Neuronal stem cell (in vitro differentiated cells): ENCODE measurements at regions not wholly inside any gene's neighbourhood (a gene's known extent, or its start where the extent isn't known, plus 50 kb on each side); places are given as distances from the start of the nearest gene placed in this dataset.

Experiments used
- DNase-seq: peaks from one replicate; pipeline ENCODE4 v3.0.0-alpha.2; 2013; ENCODE audit warnings: low spot score
- H2AFZ ChIP-seq: one replicate; pipeline ENCODE4 v1.6.1; 2013; ENCODE audit warnings: mild to moderate bottlenecking, low read length, inconsistent platforms
- H2AK5ac ChIP-seq: 2 replicates; pipeline ENCODE4 v1.6.1; 2013; ENCODE audit warnings: low read depth, mild to moderate bottlenecking, inconsistent platforms, low read length, moderate library complexity, mixed read lengths
- H2BK120ac ChIP-seq: 2 replicates; pipeline ENCODE4 v1.6.1; 2013; ENCODE audit warnings: low read depth, mild to moderate bottlenecking, inconsistent platforms, low read length, moderate library complexity, mixed read lengths
- H2BK12ac ChIP-seq: one replicate; pipeline ENCODE4 v1.6.1; 2013; ENCODE audit warnings: low read length, inconsistent platforms
- H2BK15ac ChIP-seq: 2 replicates; pipeline ENCODE4 v1.6.1; 2013; ENCODE audit warnings: mild to moderate bottlenecking, low read length, inconsistent platforms, mixed read lengths
- H2BK5ac ChIP-seq: one replicate; pipeline ENCODE4 v1.6.1; 2013; ENCODE audit warnings: inconsistent platforms, mild to moderate bottlenecking, low read length, moderate library complexity
- H3K14ac ChIP-seq: one replicate; pipeline ENCODE4 v1.6.1; 2013; ENCODE audit warnings: low read length, inconsistent platforms
- H3K18ac ChIP-seq: 2 replicates; pipeline ENCODE4 v1.6.1; 2013; ENCODE audit warnings: low read length, inconsistent platforms
- H3K23ac ChIP-seq: 2 replicates; pipeline ENCODE4 v1.6.1; 2013; ENCODE audit warnings: low read depth, mild to moderate bottlenecking, mixed read lengths, low read length, inconsistent platforms; ENCODE audit not compliant: poor library complexity
- H3K27ac ChIP-seq: replicated peaks from 3 replicates; pipeline ENCODE4 v1.5.1; 2013; ENCODE audit warnings: low read length, inconsistent platforms
- H3K27me3 ChIP-seq, 3 experiments: 2 replicates each; pipeline ENCODE4 v1.6.1; 2013; ENCODE audit warnings: low read length in 3 of 3, mild to moderate bottlenecking in 2 of 3, inconsistent platforms in 1 of 3, low read depth in 1 of 3, mixed read lengths in 1 of 3, moderate library complexity in 1 of 3; ENCODE audit not compliant: control insufficient read depth in 3 of 3, insufficient read depth in 3 of 3
- H3K36me3 ChIP-seq, 2 donors: replicated peaks in 1 of 2; 2 replicates each; pipeline ENCODE4 v1.6.1; 2013; ENCODE audit warnings: low read length in 2 of 2; ENCODE audit not compliant: control insufficient read depth in 2 of 2, insufficient read depth in 2 of 2
- H3K4ac ChIP-seq: 2 replicates; pipeline ENCODE4 v1.6.1; 2013; ENCODE audit warnings: inconsistent platforms, mild to moderate bottlenecking, low read length, moderate library complexity
- H3K4me1 ChIP-seq, 2 donors: 1 replicate in 1 of 2; 2 replicates in 1 of 2; pipeline ENCODE4 v1.6.1; 2013; ENCODE audit warnings: low read length in 2 of 2, low read depth in 1 of 2; ENCODE audit not compliant: control insufficient read depth in 2 of 2, insufficient read depth in 1 of 2
- H3K4me2 ChIP-seq: one replicate; pipeline ENCODE4 v1.6.1; 2013; ENCODE audit warnings: mild to moderate bottlenecking, low read length, inconsistent platforms; ENCODE audit not compliant: insufficient read depth, poor library complexity, severe bottlenecking
- H3K4me3 ChIP-seq, 2 donors: 2 replicates each; pipeline ENCODE4 v1.5.1; 2013; ENCODE audit warnings: low read length in 2 of 2, mild to moderate bottlenecking in 2 of 2, inconsistent platforms in 1 of 2, moderate library complexity in 1 of 2
- H3K79me1 ChIP-seq: one replicate; pipeline ENCODE4 v1.6.1; 2013; ENCODE audit warnings: low read depth, mild to moderate bottlenecking, inconsistent platforms, low read length, moderate library complexity
- H3K9ac ChIP-seq: one replicate; pipeline ENCODE4 v1.6.1; 2013; ENCODE audit warnings: mild to moderate bottlenecking, low read depth, low read length, inconsistent platforms; ENCODE audit not compliant: poor library complexity
- H3K9me3 ChIP-seq, 2 donors: replicated peaks in 1 of 2; 2 replicates each; pipeline versions ENCODE3 to v1.6.1; 2013; ENCODE audit warnings: low read length in 2 of 2, mild to moderate bottlenecking in 2 of 2, inconsistent platforms in 1 of 2, low read depth in 1 of 2, mixed read lengths in 1 of 2, moderate library complexity in 1 of 2; ENCODE audit not compliant: control insufficient read depth in 2 of 2, insufficient read depth in 1 of 2
- H4K8ac ChIP-seq: one replicate; pipeline ENCODE4 v1.6.1; 2013; ENCODE audit warnings: low read depth, mild to moderate bottlenecking, inconsistent platforms, low read length, moderate library complexity
- H4K91ac ChIP-seq: one replicate; pipeline ENCODE4 v1.6.1; 2013; ENCODE audit warnings: low read length, low read depth, mild to moderate bottlenecking, inconsistent platforms; ENCODE audit not compliant: poor library complexity
- WGBS, 2 donors: extraction: QIAGEN DNeasy Blood & Tissue Kit; methylation state at CpG; one replicate each; pipeline ENCODE4 v1.1.7; 2013; ENCODE audit warnings: missing lambda C conversion rate in 2 of 2, mixed read lengths in 1 of 2; ENCODE audit not compliant: insufficient read length in 2 of 2, insufficient replicate concordance in 1 of 2; ENCODE audit errors: extremely low coverage in 2 of 2; 5-methylcytosine and 5-hydroxymethylcytosine counted together

DNA sequence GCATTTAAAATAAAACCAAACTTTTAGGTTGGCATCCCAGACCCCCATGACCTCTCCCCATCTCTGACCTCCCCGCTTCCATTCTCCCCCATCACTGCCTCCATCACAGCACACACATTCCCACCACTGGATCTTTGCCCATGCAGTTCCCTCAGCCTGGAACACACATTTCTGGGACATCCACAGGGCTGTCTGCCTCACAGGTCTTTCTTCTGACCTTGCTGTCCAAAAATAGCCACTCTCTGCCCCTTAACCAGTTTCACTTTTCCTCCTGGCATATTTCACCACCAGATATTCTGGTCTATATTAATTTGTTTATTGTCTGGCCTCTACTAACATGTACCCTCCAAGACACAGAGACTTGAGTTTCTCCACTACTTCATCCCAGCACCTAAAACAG is 75.2 kb upstream of the PRDM11 start:
- H3K4me3 ChIP-seq = no peak overlapping the region
- H3K27ac ChIP-seq = no peak overlapping the region
- H2AK5ac ChIP-seq = no peak overlapping the region
- H4K91ac ChIP-seq = no peak overlapping the region
- H3K36me3 ChIP-seq = no peaks in the 10 kb centered on the region
- H3K27me3 ChIP-seq = peaks cover 0 to 32% (median 0%) of the 10 kb centered on the region in 3 experiments
- H2AFZ ChIP-seq = no peak overlapping the region
- H3K4ac ChIP-seq = no peak overlapping the region
- H4K8ac ChIP-seq = no peak overlapping the region
- H3K4me1 ChIP-seq = peaks cover 0 to 15% of the 10 kb centered on the region in 2 donors
- no peak overlapping the region for H3K4me2 ChIP-seq
- H3K14ac ChIP-seq = no peak overlapping the region
- no peak overlapping the region for H3K9ac ChIP-seq
- H3K23ac ChIP-seq = no peak overlapping the region
- no peak overlapping the region for H2BK12ac ChIP-seq
- H3K18ac ChIP-seq = no peak overlapping the region
- H2BK120ac ChIP-seq = no peak overlapping the region
- peaks cover 0 to 7% of the 10 kb centered on the region in 2 donors for H3K9me3 ChIP-seq
- no peak overlapping the region for H2BK15ac ChIP-seq
- WGBS, 2 donors = no CpG with 5 or more reads among the region's 1 CpG
- no peaks in the 10 kb centered on the region for H3K79me1 ChIP-seq
- DNase-seq = no peak
- no peak overlapping the region for H2BK5ac ChIP-seq

DNA sequence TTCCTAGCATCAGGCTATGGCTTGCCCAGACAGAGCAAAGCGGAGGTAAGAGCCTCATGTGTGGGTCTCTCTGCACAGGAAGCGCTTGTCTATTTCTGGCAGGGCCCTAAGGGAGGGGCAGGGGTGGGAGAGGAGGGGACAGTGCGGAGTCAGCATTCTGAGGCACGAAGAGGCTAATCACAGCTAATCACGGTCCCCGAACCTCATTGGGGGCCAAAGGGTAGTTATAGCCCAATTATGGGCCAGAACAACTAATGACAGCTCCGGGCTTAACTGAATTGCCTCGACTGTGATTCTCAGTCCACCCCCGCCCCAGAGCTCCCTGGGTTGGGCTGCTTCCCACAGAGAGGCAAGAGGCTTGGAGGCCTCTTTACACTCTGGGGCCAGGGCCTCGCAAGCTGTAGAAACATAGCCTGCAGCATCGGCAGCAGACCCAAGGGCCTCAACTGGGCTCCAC is 72.7 kb upstream of the PRDM11 start:
- H3K4me1 ChIP-seq = peaks cover 0 to 19% of the 10 kb centered on the region in 2 donors
- H3K4ac ChIP-seq = peak overlapping the region; percentile 39
- no peak overlapping the region for H4K8ac ChIP-seq
- peak overlapping the region; percentile 62 for H2AK5ac ChIP-seq
- peaks cover 0 to 45% (median 0%) of the 10 kb centered on the region in 3 experiments for H3K27me3 ChIP-seq
- WGBS, 2 donors = no CpG with 5 or more reads among the region's 11 CpGs
- no peak overlapping the region for H3K9ac ChIP-seq
- H3K14ac ChIP-seq = peak overlapping the region; percentile 50
- peak overlapping the region; percentile 88 for H3K18ac ChIP-seq
- no peak overlapping the region for H3K4me2 ChIP-seq
- no peaks in the 10 kb centered on the region for H3K79me1 ChIP-seq
- H2BK15ac ChIP-seq = peak overlapping the region; percentile 64
- no peak overlapping the region for H3K23ac ChIP-seq
- H2BK120ac ChIP-seq = no peak overlapping the region
- H3K27ac ChIP-seq = no peak overlapping the region
- H3K9me3 ChIP-seq = no peaks in the 10 kb centered on the region
- H3K4me3 ChIP-seq = no peak overlapping the region
- no peak overlapping the region for H4K91ac ChIP-seq
- peak overlapping the region; percentile 52 for H2BK12ac ChIP-seq
- no peak overlapping the region for H2BK5ac ChIP-seq
- DNase-seq = no peak
- H2AFZ ChIP-seq = no peak overlapping the region
- H3K36me3 ChIP-seq = no peaks in the 10 kb centered on the region

DNA sequence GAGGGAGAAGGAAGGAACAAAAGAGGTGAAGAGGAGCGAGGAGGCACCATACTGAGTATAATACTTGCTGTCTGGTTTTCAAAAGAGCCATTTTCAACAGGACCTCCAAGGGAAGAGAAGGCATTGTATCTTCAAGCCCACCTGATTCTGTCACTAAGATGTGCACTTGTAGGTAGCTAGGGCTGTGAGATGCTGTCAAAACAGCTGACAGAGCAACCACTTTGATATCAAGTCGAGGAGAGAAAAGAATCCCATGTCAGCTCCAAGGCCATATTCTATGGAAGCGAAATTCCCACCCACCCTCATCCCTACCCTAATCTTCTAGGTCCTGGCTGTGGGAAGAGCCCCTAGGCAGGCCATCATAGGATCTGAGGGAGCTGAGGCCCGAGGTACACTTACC is 70.9 kb upstream of the PRDM11 start:
- DNase-seq = no peak
- no peak overlapping the region for H3K18ac ChIP-seq
- H4K8ac ChIP-seq = no peak overlapping the region
- H3K4me3 ChIP-seq = no peak overlapping the region
- H2BK12ac ChIP-seq = no peak overlapping the region
- H3K27ac ChIP-seq = no peak overlapping the region
- H2BK5ac ChIP-seq = no peak overlapping the region
- WGBS, 2 donors = no CpG with 5 or more reads among the region's 4 CpGs
- no peak overlapping the region for H2AFZ ChIP-seq
- H2BK15ac ChIP-seq = peak overlapping the region; percentile 34
- peaks cover 0 to 36% (median 0%) of the 10 kb centered on the region in 3 experiments for H3K27me3 ChIP-seq
- peak overlapping the region; percentile 43 for H2AK5ac ChIP-seq
- H3K14ac ChIP-seq = no peak overlapping the region
- H3K4me2 ChIP-seq = no peak overlapping the region
- no peak overlapping the region for H3K4ac ChIP-seq
- H3K36me3 ChIP-seq = no peaks in the 10 kb centered on the region
- no peaks in the 10 kb centered on the region for H3K9me3 ChIP-seq
- H4K91ac ChIP-seq = no peak overlapping the region
- H3K9ac ChIP-seq = no peak overlapping the region
- H2BK120ac ChIP-seq = no peak overlapping the region
- H3K23ac ChIP-seq = no peak overlapping the region
- H3K79me1 ChIP-seq = no peaks in the 10 kb centered on the region
- peaks cover 0 to 24% of the 10 kb centered on the region in 2 donors for H3K4me1 ChIP-seq

GRCh38 chr11:45075952-45076351 is 70.5 kb upstream of the PRDM11 start:
- Histone ChIP-seq H3K9ac (no peak overlapping the region), H3K4ac (no peak overlapping the region), H3K23ac (no peak overlapping the region), H3K4me2 (no peak overlapping the region), H3K27ac (no peak overlapping the region), H3K27me3 (peaks cover 0 to 36% (median 0%) of the 10 kb centered on the region in 3 experiments), H2BK12ac (no peak overlapping the region), H3K14ac (no peak overlapping the region), H3K4me3 (no peak overlapping the region), H2BK15ac (peak overlapping the region; percentile 34), H4K8ac (no peak overlapping the region), H3K9me3 (no peaks in the 10 kb centered on the region), H3K36me3 (no peaks in the 10 kb centered on the region), H3K79me1 (no peaks in the 10 kb centered on the region), H2BK5ac (no peak overlapping the region), H4K91ac (no peak overlapping the region), H3K18ac (peak overlapping the region; percentile 32), H2AK5ac (peak overlapping the region; percentile 43), H3K4me1 (peaks cover 0 to 24% of the 10 kb centered on the region in 2 donors), H2BK120ac (no peak overlapping the region), H2AFZ (no peak overlapping the region)
- whole genome bisulfite sequencing, 2 donors = no CpG with 5 or more reads among the region's 4 CpGs
- no peak for DNase-seq
